Thymus (tissue), 11 donors: ENCODE measurements at regions not wholly inside any gene's neighbourhood (a gene's known extent, or its start where the extent isn't known, plus 50 kb on each side); places are given as distances from the start of the nearest gene placed in this dataset.
"Not testable (repeated sequence)": the region's sequence is repeated elsewhere in the genome, so short reads cannot be mapped to it uniquely, and the experiment has no call there.

Experiments
- DNase-seq, 9 donors: peaks; one replicate each; pipeline ENCODE4 v3.0.0-alpha.2; 2013; ENCODE audit warnings: low spot score in 9 of 9, low read depth in 6 of 9, missing footprints in 1 of 9
- H3K27ac ChIP-seq, 2 donors: one replicate each; pipeline ENCODE4 v1.5.1; 2013; ENCODE audit warnings: control low read depth in 1 of 2, low read depth in 1 of 2, low read length in 1 of 2, mild to moderate bottlenecking in 1 of 2, moderate library complexity in 1 of 2
- H3K27me3 ChIP-seq, 2 donors: one replicate each; pipeline ENCODE4 v1.5.1; 2013; ENCODE audit warnings: low read length in 1 of 2; ENCODE audit not compliant: control insufficient read depth in 2 of 2, insufficient read depth in 1 of 2
- H3K36me3 ChIP-seq, 2 donors: one replicate each; pipeline ENCODE4 v1.5.1; 2013; ENCODE audit warnings: low read length in 1 of 2, mild to moderate bottlenecking in 1 of 2, moderate library complexity in 1 of 2; ENCODE audit not compliant: control insufficient read depth in 2 of 2, insufficient read depth in 2 of 2
- H3K4me1 ChIP-seq, 2 donors: one replicate each; pipeline ENCODE4 v1.5.1; 2013; ENCODE audit warnings: low read length in 2 of 2; ENCODE audit not compliant: control insufficient read depth in 2 of 2, insufficient read depth in 2 of 2
- H3K4me3 ChIP-seq, 2 donors: one replicate each; pipeline ENCODE4 v1.5.1; 2013; ENCODE audit warnings: low read length in 2 of 2, control low read depth in 1 of 2, mild to moderate bottlenecking in 1 of 2
- H3K9me3 ChIP-seq, 2 donors: one replicate each; pipeline ENCODE4 v1.5.1; 2013; ENCODE audit warnings: low read length in 1 of 2, mild to moderate bottlenecking in 1 of 2; ENCODE audit not compliant: control insufficient read depth in 2 of 2, insufficient read depth in 1 of 2
- WGBS: extraction: QIAGEN DNeasy Blood & Tissue Kit; methylation state at CpG from one replicate; pipeline ENCODE4 v1.1.7; 2013; 5-methylcytosine and 5-hydroxymethylcytosine counted together
- donor health status: healthy.

DNA sequence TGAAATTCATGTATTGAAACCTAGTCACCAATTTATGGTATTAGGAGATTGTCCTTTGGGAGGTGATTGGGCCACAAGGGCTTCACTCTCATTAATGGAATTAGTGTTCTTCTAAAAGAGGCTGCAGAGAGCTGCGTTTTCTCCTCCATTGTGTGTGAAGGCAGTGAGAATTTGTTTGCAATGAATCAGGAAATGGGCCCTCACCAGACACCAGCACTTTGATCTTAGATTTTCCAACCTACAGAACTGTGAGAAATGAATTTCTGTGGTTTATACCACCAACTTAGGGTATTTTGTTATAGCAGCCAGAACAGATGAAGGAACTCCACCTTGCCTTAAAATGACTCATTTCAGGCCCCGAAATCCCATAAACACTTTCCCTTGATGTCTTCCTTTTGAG, 544.2 kb downstream of the RWDD3 start:
- H3K27me3 ChIP-seq: no peaks in the 10 kb centered on the region
- H3K27ac ChIP-seq: no peak overlapping the region
- no peak for DNase-seq
- 92% methylated on average over 2 of the region's 2 CpGs for WGBS
- no peaks in the 10 kb centered on the region for H3K4me1 ChIP-seq
- peaks cover 0 to 2% of the 10 kb centered on the region in 2 donors for H3K9me3 ChIP-seq
- H3K4me3 ChIP-seq: no peak overlapping the region
- H3K36me3 ChIP-seq: no peaks in the 10 kb centered on the region

DNA sequence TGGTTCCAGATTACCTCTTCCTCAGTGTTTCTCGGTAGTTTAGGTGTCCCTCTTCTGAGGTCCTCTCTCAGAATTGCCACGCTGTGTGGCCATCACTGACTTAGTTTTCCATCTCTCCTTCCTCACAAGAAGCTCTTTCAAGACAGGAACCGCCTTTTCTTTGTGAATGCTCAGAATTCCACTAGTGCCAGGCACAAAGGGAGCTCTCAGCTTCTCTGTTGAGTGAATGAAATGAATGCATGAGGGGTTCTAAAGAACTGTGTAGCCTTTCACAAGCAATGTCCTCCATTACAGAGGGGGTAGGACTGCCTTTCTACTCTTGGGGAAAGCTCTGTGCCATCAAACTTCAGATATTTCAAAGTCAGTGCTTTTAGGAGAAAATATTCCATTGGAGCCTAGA, 546.8 kb downstream of the RWDD3 start:
- Histone ChIP-seq H3K27me3 (no peaks in the 10 kb centered on the region), H3K4me1 (no peaks in the 10 kb centered on the region), H3K4me3 (no peak overlapping the region), H3K9me3 (peaks cover 0 to 2% of the 10 kb centered on the region in 2 donors), H3K27ac (no peak overlapping the region), H3K36me3 (no peaks in the 10 kb centered on the region)
- no peak for DNase-seq
- WGBS: 92% methylated on average over 3 of the region's 3 CpGs

- no peaks in the 10 kb centered on the region for H3K4me1 ChIP-seq
- no peaks in the 10 kb centered on the region for H3K27me3 ChIP-seq
- no peak for DNase-seq
- no peak overlapping the region for H3K4me3 ChIP-seq
- WGBS: 90% methylated on average over 3 of the region's 3 CpGs
- H3K36me3 ChIP-seq: no peaks in the 10 kb centered on the region
- H3K9me3 ChIP-seq: no peaks in the 10 kb centered on the region
- no peak overlapping the region for H3K27ac ChIP-seq
These were observed 556.1 kb downstream of the RWDD3 start for GRCh38 chr1:95790136-95790535.

DNA sequence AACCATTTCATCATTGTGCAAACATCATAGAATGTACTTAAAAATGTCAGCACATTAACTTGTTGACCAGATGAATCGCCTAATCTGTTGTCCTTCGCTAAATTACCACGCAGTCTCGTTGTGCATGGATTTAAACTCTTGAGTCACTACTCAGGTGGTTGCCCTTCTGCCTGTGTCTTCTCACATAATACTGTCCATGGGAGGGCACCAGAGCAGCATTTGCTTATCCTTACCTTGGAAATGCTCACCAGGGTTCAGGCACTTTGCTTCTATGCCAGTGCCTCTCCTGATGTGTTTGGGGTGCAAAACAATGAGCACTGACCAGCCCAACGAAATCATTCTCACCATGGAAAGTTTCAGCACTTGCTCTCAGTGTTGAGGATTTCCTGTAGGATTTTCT, 559.9 kb downstream of the RWDD3 start:
- H3K27me3 ChIP-seq: no peaks in the 10 kb centered on the region
- no peak overlapping the region for H3K27ac ChIP-seq
- peaks cover 0 to 6% of the 10 kb centered on the region in 2 donors for H3K9me3 ChIP-seq
- no peaks in the 10 kb centered on the region for H3K4me1 ChIP-seq
- no peak for DNase-seq
- no peaks in the 10 kb centered on the region for H3K36me3 ChIP-seq
- WGBS: 84% methylated on average over 5 of the region's 5 CpGs
- H3K4me3 ChIP-seq: no peak overlapping the region

DNA sequence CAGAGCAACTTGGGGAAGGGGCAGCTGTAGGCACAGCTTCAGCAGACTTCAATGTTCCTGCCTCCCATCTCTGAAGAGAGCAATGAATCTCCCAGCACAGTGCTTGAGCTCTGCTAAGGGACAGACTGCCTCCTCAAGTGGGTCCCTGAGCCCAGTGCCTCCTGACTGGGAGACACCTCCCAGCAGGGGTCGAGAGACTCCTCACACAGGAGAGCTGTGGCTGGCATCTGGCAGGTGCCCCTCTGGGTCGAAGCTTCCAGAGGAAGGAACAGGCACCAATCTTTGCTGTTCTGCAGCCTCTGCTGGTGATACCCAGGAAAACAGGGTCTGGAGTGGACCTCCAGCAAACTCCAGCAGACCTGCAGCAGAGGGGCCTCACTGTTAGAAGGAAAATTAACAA, 563.8 kb downstream of the RWDD3 start:
- H3K4me3 ChIP-seq, H3K9me3 ChIP-seq, H3K27ac ChIP-seq, H3K36me3 ChIP-seq, H3K27me3 ChIP-seq, DNase-seq, H3K4me1 ChIP-seq: not testable (repeated sequence)
- WGBS: 92% methylated on average over 2 of the region's 2 CpGs

DNA sequence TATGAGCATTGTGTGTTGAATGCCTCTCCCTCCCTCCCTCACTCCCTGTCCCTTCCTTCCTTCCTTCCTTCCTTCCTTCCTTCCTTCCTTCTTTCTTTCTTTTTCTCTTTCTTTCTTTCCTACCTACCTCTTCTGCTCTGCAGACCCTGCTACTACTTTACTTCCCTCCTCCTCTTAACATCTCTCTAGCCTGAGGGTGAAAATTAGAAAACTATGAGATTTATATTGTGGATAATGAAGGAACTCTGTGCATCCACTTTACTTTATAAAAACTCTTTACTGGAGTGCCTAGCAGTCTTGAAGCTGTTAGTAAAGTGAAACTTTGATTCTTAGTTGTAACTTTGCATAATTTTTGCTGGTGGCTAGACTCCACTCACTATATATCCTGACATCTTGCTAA, 572.2 kb downstream of the RWDD3 start:
- no peaks in the 10 kb centered on the region for H3K4me1 ChIP-seq
- H3K36me3 ChIP-seq: no peaks in the 10 kb centered on the region
- no peak overlapping the region for H3K4me3 ChIP-seq
- H3K27me3 ChIP-seq: no peaks in the 10 kb centered on the region
- no peak for DNase-seq
- no peaks in the 10 kb centered on the region for H3K9me3 ChIP-seq
- no peak overlapping the region for H3K27ac ChIP-seq

DNA sequence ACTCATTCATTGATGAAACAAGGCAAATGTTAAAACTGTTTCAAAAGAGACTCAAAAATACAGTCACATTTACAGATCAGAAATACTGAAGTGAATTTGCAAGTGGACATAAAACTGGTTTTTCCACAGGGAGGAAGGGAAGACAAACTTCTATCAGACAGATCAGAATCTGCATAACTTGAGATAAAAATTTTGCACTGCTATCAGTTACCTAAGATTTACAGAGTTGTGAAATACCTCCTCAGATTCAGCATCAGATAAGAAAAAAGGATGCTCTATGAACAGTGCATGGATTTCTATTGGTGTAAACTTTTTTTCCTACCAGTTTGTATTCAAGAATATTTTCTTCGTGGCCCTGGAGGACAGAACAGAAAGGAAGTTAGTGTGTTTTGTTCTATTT, 575.4 kb downstream of the RWDD3 start:
- Histone ChIP-seq H3K27me3 (no peaks in the 10 kb centered on the region), H3K9me3 (no peaks in the 10 kb centered on the region), H3K36me3 (no peaks in the 10 kb centered on the region), H3K4me3 (no peak overlapping the region), H3K4me1 (no peaks in the 10 kb centered on the region), H3K27ac (no peak overlapping the region)
- 41% methylated on average over 1 of the region's 1 CpG for WGBS
- no peak for DNase-seq

GRCh38 chr1:95815511-95815910, 581.5 kb downstream of the RWDD3 start:
- 46% methylated on average over 2 of the region's 2 CpGs for WGBS
- DNase-seq: no peak

DNA sequence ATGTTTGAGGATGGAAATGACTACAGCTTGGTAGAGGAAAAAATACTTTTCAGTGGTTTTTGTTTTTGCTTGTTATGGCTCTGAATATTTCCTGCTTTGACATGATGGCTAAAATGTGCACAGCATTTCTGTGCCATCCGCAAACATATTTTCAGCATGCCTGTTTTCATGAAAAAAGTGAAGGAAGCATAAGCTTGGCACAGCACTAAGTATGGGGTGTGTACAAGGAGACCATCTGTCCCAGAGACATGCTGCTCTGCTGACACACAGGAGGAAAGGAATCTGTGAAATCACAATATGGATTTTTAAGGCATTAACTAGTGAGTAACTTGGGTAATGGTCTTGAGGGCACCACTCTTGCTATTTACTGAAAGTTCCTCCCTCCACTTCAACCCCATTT, 595.5 kb downstream of the RWDD3 start:
- WGBS: 94% methylated on average over 1 of the region's 1 CpG

More at GRCh38 chr1:95815511-95815910, 581.5 kb downstream of the RWDD3 start:
- no peak overlapping the region for H3K4me3 ChIP-seq
- no peaks in the 10 kb centered on the region for H3K4me1 ChIP-seq
- H3K36me3 ChIP-seq: no peaks in the 10 kb centered on the region
- no peaks in the 10 kb centered on the region for H3K27me3 ChIP-seq
- H3K9me3 ChIP-seq: no peaks in the 10 kb centered on the region
- no peak overlapping the region for H3K27ac ChIP-seq

GRCh38 chr1:95832370-95832769, 598.4 kb downstream of the RWDD3 start:
- 92% methylated on average over 2 of the region's 2 CpGs for WGBS
- Histone ChIP-seq H3K4me1 (no peaks in the 10 kb centered on the region), H3K27ac (no peak overlapping the region), H3K27me3 (no peaks in the 10 kb centered on the region), H3K36me3 (no peaks in the 10 kb centered on the region), H3K4me3 (no peak overlapping the region), H3K9me3 (no peaks in the 10 kb centered on the region)
- DNase-seq: no peak

More for the DNA sequence above, 595.5 kb downstream of the RWDD3 start:
- DNase-seq: no peak
- H3K4me1 ChIP-seq: no peaks in the 10 kb centered on the region
- no peaks in the 10 kb centered on the region for H3K27me3 ChIP-seq
- H3K27ac ChIP-seq: no peak overlapping the region
- no peaks in the 10 kb centered on the region for H3K36me3 ChIP-seq
- no peak overlapping the region for H3K4me3 ChIP-seq
- no peaks in the 10 kb centered on the region for H3K9me3 ChIP-seq
